ENCODE measurements at regions not wholly inside any gene's neighbourhood (a gene's known extent, or its start where the extent isn't known, plus 50 kb on each side); places are given as distances from the start of the nearest gene placed in this dataset.

DNA sequence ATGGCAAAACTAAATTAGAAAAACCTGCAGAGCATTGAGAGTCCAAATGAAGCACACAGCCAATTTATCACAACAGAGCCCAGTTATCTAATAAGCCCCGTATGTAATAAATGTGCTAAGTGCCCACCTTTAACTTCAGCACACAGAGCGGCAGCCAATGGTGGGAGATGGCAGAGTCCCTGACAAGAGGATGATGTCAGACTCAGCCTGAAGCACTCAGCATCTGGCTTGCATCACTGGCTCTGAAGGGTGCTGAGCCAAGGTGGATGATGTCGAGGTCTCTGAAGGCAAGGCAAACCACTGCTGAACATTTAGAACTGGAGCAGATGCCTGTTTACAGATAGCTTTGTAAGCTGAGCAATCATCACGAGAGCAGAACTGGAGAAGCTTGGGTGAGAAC lies 118.3 kb downstream of the NUF2 start (continued):
- TF ChIP-seq TEAD4 (IDR thresholded peaks at IDR 0.05; ENCODE audit: borderline replicate concordance, insufficient read depth) (no peak), SIN3A (IDR thresholded peaks at IDR 0.05; ENCODE audit: borderline replicate concordance, low read depth, low read length) (no peak), RAD21 (IDR thresholded peaks at IDR 0.05; ENCODE audit: low read length) (peak; percentile 8; the same call in 1 of the 2 replicates), EZH2phosphoT487 (IDR thresholded peaks at IDR 0.05; ENCODE audit: borderline replicate concordance, low read depth) (no peak), FOXM1 (IDR thresholded peaks at IDR 0.05; ENCODE audit: low read depth) (no peak), GABPA (IDR thresholded peaks at IDR 0.05; ENCODE audit: low read depth) (no peak)
- TF ChIP-seq, protein P1, sequence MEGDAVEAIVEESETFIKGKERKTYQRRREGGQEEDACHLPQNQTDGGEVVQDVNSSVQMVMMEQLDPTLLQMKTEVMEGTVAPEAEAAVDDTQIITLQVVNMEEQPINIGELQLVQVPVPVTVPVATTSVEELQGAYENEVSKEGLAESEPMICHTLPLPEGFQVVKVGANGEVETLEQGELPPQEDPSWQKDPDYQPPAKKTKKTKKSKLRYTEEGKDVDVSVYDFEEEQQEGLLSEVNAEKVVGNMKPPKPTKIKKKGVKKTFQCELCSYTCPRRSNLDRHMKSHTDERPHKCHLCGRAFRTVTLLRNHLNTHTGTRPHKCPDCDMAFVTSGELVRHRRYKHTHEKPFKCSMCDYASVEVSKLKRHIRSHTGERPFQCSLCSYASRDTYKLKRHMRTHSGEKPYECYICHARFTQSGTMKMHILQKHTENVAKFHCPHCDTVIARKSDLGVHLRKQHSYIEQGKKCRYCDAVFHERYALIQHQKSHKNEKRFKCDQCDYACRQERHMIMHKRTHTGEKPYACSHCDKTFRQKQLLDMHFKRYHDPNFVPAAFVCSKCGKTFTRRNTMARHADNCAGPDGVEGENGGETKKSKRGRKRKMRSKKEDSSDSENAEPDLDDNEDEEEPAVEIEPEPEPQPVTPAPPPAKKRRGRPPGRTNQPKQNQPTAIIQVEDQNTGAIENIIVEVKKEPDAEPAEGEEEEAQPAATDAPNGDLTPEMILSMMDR (IDR thresholded peaks at IDR 0.05): no peak

DNA sequence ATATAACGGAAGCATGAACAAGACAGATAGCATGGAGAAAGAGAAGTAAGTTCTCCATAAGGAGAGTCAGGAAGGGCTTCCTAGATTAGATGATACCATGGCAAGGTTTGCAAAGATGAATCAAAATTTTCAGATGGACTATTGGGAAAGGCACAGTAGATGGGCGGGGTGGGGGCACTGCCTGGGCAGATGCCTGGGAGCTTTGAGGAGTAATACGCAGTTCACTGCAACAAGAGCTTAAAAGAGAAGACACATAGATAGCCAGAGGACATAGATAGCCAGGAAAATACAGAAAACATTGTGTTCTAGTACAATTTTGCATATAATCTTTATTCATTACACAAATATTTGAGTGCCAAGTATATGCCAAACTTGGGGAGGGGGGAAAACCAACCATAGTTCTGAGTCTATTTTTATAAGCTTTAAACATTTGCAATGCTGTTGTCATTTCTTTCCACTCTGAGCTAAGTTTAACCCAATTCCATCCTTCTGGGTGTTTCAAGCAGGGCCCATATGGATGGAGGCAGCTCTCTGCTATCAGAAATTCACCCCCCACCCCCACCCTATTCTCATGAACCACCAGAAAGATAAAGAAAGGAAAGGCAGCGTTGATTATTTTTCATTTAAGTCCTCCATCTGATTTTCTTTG lies 120.6 kb downstream of the NUF2 start:
- Histone ChIP-seq H3K4me2 (no peak overlapping the region), H3K9me3 (no peaks in the 10 kb centered on the region), H3K27ac (ENCODE audit: low read depth in 2 of 2, low read length in 1 of 2) (peak overlapping the region in 1 of 2 experiments; percentile 22; a peak in 1 of 4 replicates), H3F3A (replicated peaks; ENCODE audit: insufficient read depth) (no peaks in the 10 kb centered on the region), H4K20me1 (ENCODE audit: insufficient read depth) (no peaks in the 10 kb centered on the region), H3K36me3 (replicated peaks in 1 of 2; ENCODE audit: control insufficient read depth in 1 of 2, insufficient read depth in 2 of 2, low read length in 1 of 2) (no peaks in the 10 kb centered on the region), H3K4me1 (ENCODE audit: control insufficient read depth in 1 of 2, insufficient read depth in 2 of 2, low read depth in 1 of 2, low read length in 1 of 2) (peaks cover 0 to 15% of the 10 kb centered on the region in 2 experiments; a peak in 2 of 4 replicates), H3K27me3 (ENCODE audit: insufficient read depth) (no peaks in the 10 kb centered on the region), H3K9me2 (no peaks in the 10 kb centered on the region), H2AFZ (ENCODE audit: low read depth) (no peak overlapping the region), H3K79me2 (ENCODE audit: insufficient read depth) (no peaks in the 10 kb centered on the region), H3K9ac (no peak overlapping the region), H3K4me3 (ENCODE audit: low read depth in 2 of 2, low read length in 1 of 2) (no peak overlapping the region)
- ChIA-PET POLR2A (no interaction called here), CTCF (interaction anchor here (1.4 to 1.6 kb wide), 2 partner anchors 10 to 32 kb away, joined by 3 read pairs; no protein-coding TSS in a partner anchor)
- no peak for TF ChIP-seq NFIC (IDR thresholded peaks at IDR 0.05; ENCODE audit: borderline replicate concordance)
- TF ChIP-seq RCOR1 (IDR thresholded peaks at IDR 0.05; ENCODE audit: low read length): no peak
- no peak for TF ChIP-seq GATA2 (CRISPR knock-in tag; IDR thresholded peaks at IDR 0.05)
- no peak for TF ChIP-seq SIN3A (IDR thresholded peaks at IDR 0.05; ENCODE audit: borderline replicate concordance, low read depth, low read length)
- TF ChIP-seq MEF2A (IDR thresholded peaks at IDR 0.05; ENCODE audit: borderline replicate concordance, low read depth): no peak
- no peak for DNase-seq
- 31% methylated on average over 4 of the region's 4 CpGs for WGBS (ENCODE audit: low lambda C conversion rate)

DNA sequence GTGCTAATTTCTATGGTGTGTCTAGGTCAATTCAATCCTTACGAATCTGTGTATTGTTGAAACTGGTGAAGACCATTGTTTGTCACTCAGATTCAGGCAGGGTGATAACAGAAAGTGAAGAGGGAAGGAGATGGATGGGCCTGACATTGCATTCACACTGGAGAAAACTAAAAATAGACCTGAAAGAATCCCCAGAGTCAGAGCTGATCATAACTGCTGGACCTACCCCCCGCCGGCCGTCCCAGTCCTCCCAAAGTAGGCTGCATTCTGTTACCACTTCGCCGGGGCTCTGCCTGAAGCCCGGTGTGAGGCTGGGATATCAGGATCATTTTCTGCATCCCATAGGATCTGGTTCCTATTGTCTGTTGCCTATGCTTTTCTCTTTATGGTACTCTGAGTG lies 121.1 kb downstream of the NUF2 start:
- H3K9me2 ChIP-seq: no peaks in the 10 kb centered on the region
- POLR2A ChIA-PET: no interaction called here
- H3K27ac ChIP-seq (ENCODE audit: low read depth in 2 of 2, low read length in 1 of 2): no peak overlapping the region
- peaks cover 0 to 15% of the 10 kb centered on the region in 2 experiments; a peak in 2 of 4 replicates for H3K4me1 ChIP-seq (ENCODE audit: control insufficient read depth in 1 of 2, insufficient read depth in 2 of 2, low read depth in 1 of 2, low read length in 1 of 2)
- CTCF ChIA-PET: interaction anchor here (1.0 to 1.6 kb wide), 3 partner anchors 9 to 32 kb away, joined by 3 read pairs; no protein-coding TSS in a partner anchor
- H3K9ac ChIP-seq: no peak overlapping the region
- no peaks in the 10 kb centered on the region for H3K27me3 ChIP-seq (ENCODE audit: insufficient read depth)
- H2AFZ ChIP-seq (ENCODE audit: low read depth): no peak overlapping the region
- H3K4me2 ChIP-seq: no peak overlapping the region
- no peaks in the 10 kb centered on the region for H4K20me1 ChIP-seq (ENCODE audit: insufficient read depth)
- DNase-seq: no peak
- no peak overlapping the region for H3K4me3 ChIP-seq (ENCODE audit: low read depth in 2 of 2, low read length in 1 of 2)
- 64% methylated on average over 7 of the region's 7 CpGs for WGBS (ENCODE audit: low lambda C conversion rate)
- H3K79me2 ChIP-seq (ENCODE audit: insufficient read depth): no peaks in the 10 kb centered on the region
- no peaks in the 10 kb centered on the region for H3F3A ChIP-seq (replicated peaks; ENCODE audit: insufficient read depth)
- no peaks in the 10 kb centered on the region for H3K9me3 ChIP-seq
- H3K36me3 ChIP-seq (replicated peaks in 1 of 2; ENCODE audit: control insufficient read depth in 1 of 2, insufficient read depth in 2 of 2, low read length in 1 of 2): no peaks in the 10 kb centered on the region
- TF ChIP-seq, protein P1 (IDR thresholded peaks at IDR 0.05): no peak
- TF ChIP-seq GATA2 (CRISPR knock-in tag; IDR thresholded peaks at IDR 0.05): no peak
- TF ChIP-seq, protein P2, sequence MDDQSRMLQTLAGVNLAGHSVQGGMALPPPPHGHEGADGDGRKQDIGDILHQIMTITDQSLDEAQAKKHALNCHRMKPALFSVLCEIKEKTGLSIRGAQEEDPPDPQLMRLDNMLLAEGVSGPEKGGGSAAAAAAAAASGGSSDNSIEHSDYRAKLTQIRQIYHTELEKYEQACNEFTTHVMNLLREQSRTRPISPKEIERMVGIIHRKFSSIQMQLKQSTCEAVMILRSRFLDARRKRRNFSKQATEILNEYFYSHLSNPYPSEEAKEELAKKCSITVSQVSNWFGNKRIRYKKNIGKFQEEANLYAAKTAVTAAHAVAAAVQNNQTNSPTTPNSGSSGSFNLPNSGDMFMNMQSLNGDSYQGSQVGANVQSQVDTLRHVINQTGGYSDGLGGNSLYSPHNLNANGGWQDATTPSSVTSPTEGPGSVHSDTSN (IDR thresholded peaks at IDR 0.05): no peak
- TF ChIP-seq FOXJ3 (CRISPR knock-in tag; IDR thresholded peaks at IDR 0.05): no peak
- TF ChIP-seq POLR2AphosphoS5 (IDR thresholded peaks at IDR 0.05; ENCODE audit: low read depth, low read length): no peak
- no peak for TF ChIP-seq TCF12 (IDR thresholded peaks at IDR 0.05)
- TF ChIP-seq, protein P3, sequence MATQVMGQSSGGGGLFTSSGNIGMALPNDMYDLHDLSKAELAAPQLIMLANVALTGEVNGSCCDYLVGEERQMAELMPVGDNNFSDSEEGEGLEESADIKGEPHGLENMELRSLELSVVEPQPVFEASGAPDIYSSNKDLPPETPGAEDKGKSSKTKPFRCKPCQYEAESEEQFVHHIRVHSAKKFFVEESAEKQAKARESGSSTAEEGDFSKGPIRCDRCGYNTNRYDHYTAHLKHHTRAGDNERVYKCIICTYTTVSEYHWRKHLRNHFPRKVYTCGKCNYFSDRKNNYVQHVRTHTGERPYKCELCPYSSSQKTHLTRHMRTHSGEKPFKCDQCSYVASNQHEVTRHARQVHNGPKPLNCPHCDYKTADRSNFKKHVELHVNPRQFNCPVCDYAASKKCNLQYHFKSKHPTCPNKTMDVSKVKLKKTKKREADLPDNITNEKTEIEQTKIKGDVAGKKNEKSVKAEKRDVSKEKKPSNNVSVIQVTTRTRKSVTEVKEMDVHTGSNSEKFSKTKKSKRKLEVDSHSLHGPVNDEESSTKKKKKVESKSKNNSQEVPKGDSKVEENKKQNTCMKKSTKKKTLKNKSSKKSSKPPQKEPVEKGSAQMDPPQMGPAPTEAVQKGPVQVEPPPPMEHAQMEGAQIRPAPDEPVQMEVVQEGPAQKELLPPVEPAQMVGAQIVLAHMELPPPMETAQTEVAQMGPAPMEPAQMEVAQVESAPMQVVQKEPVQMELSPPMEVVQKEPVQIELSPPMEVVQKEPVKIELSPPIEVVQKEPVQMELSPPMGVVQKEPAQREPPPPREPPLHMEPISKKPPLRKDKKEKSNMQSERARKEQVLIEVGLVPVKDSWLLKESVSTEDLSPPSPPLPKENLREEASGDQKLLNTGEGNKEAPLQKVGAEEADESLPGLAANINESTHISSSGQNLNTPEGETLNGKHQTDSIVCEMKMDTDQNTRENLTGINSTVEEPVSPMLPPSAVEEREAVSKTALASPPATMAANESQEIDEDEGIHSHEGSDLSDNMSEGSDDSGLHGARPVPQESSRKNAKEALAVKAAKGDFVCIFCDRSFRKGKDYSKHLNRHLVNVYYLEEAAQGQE (IDR thresholded peaks at IDR 0.05; ENCODE audit: low read depth, low read length): no peak
- TF ChIP-seq NFIC (IDR thresholded peaks at IDR 0.05; ENCODE audit: borderline replicate concordance): no peak
- TF ChIP-seq RCOR1 (IDR thresholded peaks at IDR 0.05; ENCODE audit: low read length): no peak
- TF ChIP-seq FOXM1 (IDR thresholded peaks at IDR 0.05; ENCODE audit: low read depth): no peak

Measured in SK-N-SH (cell line).